D721Med (cell line): ENCODE measurements at regions not wholly inside any gene's neighbourhood (a gene's known extent, or its start where the extent isn't known, plus 50 kb on each side); places are given as distances from the start of the nearest gene placed in this dataset.
"Not testable (repeated sequence)": the region's sequence is repeated elsewhere in the genome, so short reads cannot be mapped to it uniquely, and the experiment has no call there.

ENCODE experiments used
- DNase-seq: peaks from one replicate; pipeline ENCODE4 v3.0.0; 2011; ENCODE audit warnings: low spot score; ENCODE audit not compliant: insufficient read length
- FAIRE-seq: peaks from 2 replicates; lab custom pipeline; 2011; peaks lifted over from hg19 to GRCh38; lab: Jason Lieb, UNC

DNA sequence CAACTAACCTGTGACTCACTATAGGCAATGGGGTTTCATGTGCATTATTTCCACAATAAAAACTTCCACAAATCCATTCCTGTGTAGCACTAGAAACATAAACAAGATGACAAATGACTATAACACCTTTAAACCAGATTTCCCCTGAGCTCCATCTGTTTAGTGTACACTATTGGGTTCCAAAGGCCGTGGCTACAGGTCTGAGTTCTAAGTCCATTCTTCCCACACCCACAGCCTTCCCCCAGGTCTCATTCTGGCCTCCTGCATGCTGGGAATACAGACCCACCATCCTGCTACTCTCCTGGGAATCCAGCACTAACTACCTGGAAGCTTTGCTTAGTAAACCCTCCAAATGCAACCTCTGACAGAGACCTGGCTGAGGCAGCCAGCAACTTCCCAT lies 460.2 kb downstream of the RPIA start:
- DNase-seq, FAIRE-seq: not testable (repeated sequence)

DNA sequence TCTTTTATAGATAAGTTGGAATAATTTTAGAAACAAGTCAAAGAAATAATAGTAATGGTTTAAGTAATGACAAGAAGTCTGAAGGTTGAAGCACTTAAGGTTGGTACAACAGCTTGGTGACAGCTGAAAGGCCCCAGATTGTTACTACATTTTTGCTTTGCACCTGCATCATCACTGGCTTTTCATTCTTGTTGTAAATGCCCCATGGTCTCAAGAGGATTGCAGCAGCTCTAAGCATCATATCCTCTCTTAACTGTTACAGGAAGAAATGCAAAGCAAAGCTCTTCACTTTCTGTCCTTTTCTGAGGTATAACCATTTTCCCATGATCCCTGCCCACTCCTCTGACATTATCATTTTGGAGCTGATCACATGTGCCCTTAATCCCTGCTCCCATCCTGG lies 461.0 kb downstream of the RPIA start:
- DNase-seq, FAIRE-seq: not testable (repeated sequence)

DNA sequence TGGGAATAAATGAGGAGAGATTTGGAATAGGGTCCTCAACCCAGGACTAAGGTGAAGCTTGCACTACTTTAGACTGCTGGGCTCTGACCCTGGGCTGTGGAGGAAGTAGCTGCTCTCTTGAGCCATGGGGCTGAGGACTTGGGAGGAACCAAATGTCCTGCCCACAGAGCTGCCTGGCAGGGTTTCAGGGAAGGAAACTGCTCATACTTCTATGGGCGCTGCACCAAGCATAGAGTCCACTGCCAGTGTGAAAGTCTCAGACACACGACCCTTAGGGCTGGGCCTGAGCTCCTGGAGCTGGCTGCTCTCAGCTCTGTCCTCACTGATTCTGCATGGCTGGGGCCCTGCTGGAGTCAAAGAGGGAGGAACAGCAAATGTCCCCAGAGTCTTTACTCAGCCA lies 461.7 kb downstream of the RPIA start:
- FAIRE-seq, DNase-seq: not testable (repeated sequence)

DNA sequence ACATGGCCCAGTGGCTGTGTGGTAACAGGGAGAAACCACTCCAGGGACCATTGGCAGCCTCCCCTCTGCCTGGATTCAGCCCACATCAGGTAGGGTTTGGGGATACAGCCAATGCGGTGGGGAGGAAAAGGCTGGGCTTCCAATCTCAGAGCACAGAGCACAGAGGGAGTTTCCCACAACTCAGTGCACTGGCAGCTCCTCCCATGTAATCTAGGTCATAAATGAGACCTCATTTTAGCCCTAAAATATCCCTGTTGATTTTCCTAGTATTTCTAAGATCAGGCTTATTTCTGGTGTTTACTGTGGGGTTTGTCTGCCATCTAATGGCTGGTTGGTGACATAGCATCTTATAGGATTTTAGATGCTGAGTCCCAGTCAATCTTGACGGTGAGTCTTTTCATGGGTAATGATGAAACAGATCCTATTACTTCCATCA lies 462.8 kb downstream of the RPIA start:
- FAIRE-seq: not testable (repeated sequence)

DNA sequence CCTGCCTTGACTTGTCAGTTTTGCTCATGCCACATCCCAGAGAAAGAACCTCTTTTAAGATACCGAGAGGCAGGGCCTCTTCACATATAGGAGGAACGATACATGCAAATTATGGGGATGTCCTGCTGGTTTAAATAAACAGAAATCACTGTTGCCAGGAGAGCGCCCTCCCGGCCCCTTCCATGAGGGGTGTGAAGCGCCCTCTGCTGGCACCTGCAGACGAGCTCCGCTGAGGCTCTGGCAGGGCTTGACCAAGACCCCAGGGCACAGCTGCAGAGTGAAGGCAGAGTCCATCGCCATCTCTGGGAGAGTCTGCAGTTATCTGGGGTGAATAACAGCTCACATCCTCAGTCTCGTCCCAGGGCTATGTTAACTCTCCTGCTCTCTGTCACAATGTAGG lies 468.8 kb downstream of the RPIA start:
- FAIRE-seq, DNase-seq: not testable (repeated sequence)

More for the DNA sequence above, 462.8 kb downstream of the RPIA start:
- not testable (repeated sequence) for DNase-seq

DNA sequence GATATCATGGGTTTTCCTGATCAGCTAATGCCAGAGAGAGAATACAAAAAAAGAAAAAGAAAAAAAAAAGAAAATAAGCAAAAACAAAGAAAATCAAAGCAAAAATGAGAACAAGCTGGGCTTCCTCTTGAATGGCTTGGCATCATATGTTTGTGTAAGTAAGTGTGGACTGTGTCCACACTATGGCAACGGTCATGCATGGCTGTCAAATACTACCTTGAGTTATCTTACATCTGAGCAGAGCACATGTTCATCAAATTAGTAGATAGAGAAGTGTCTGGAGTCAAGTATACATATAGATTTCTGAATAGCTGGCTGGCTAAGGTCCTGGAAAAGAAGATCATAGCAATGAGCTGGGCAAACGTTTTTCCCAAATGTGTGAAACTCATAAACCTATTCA lies 470.2 kb downstream of the RPIA start:
- not testable (repeated sequence) for FAIRE-seq, DNase-seq

DNA sequence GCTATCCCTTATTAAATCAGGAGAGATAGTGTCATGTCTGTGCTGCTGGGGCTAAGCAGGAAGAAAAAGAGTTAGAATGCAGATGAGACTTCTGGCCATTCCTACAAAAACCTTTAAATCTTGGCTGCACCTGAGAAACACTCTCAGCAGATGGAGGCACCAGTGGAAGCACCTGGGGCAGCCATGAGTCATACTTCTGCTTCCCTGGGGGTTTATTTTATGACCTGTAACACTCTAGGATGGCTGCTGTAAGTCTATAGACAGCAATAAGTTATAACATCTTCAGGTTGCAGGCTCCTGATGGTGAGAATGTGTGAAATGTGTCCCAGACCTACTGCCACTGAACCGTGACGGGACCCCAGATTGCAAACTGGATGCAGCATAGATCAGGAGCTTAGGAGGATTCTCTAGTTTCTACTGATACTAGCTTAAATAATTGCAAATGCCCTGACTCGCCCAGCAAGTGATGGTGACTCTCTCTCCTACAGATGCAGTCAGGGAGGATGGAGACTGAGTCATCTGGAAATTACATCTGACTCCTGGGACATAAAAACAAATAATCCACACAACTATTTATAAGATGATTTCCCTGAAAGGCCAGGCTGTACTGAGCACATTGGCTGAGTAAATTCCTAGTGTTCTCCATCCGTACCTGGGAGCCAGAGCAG lies 479.2 kb downstream of the RPIA start:
- not testable (repeated sequence) for DNase-seq, FAIRE-seq

DNA sequence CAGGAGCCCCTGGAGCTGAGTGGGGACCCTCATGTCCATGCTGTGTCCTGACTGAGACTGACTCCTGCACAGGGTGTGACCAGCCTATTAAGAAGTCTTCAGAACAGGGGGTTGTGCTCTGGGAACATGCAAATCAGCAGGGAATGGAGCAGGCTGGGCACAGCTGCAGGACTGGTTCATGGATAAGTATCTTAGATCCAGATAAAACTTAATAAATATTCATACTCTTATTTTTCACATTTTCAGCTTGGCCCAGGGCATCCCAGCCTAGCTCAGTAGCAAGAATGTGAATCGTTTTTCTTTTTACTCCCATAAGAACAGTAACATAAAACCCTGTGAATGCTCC lies 479.7 kb downstream of the RPIA start:
- not testable (repeated sequence) for DNase-seq, FAIRE-seq

DNA sequence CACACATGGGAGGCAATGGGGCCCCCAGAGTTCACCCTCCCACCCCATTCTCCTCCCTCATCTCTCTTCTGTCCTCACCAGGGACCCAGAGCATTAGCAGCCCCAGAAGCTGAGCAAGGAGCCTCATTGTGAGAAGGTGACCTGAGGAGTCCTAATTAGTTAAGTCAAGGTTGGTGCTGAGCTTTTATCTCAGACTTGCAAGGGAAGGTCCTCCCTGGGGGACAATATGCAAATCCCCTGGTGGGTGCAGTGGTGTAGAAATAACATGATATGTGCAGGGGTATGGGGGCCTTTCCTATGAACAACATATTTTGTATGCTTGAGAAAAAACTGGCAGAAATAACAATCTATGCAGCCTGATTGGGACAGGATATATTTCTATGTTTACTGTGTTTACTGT lies 485.5 kb downstream of the RPIA start:
- not testable (repeated sequence) for FAIRE-seq, DNase-seq

DNA sequence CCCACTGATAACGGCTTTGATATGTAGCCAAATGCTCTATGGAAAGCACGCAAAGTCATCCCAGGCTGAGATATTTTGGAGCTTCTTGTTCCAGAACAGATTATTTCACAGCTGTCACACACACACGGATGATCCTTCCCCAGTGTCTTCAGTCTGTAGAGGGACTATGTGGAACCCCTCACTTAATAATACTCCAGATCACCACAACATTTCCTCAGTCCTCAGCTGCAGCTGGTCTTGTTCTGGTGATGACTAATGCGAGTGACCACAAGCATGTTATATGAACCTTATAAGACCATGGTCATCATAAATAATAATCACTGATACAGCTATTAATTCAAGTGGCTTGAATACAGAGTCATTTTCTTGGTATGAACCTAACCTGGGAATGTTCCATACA lies 490.7 kb downstream of the RPIA start:
- not testable (repeated sequence) for DNase-seq, FAIRE-seq

DNA sequence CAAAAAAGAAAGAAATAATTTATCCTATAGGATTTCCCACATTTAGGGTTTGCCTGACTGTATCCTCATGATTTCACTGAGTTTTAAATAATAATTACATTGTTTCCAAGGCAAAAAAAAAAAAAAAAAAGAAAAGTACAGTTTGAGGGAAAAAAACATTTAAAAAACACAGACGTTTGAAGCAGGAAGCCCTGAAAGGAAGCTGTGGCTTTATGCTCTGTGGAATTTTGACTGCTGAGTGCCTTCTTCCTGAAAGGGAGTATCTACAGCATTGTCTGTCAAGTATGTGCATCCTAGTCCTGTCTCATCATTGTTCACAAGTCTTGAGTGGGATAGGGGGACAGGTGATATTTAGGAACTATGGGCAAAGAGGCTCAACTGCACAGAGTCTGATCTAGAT lies 493.3 kb downstream of the RPIA start:
- FAIRE-seq, DNase-seq: not testable (repeated sequence)

DNA sequence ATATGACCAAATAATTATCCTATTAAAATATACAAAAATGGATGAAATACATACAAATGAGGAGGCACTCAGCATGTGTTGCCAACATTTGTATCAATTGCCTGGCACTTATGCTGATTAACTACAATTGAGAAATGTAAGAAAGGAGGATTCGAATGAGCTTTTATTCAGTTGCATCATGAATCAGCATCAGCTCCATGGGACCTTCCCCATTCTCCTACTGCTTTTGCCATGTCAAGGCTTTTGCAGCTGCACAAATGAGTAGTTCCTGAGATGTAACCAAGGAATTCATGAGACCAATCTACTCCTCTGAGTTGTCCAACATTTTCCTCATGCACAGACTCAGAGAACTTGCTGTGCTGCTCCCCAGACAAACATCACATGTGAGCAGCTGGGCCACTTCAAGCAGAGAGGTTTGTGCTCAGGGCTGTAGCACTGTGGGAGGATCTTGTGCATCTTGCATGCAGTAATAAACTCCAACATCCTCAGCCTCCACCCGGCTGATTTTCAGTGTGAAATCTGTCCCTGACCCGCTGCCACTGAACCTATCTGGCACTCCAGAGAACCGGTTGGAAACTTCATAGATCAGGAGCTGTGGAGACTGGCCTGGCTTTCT lies 504.3 kb downstream of the RPIA start:
- DNase-seq, FAIRE-seq: not testable (repeated sequence)

DNA sequence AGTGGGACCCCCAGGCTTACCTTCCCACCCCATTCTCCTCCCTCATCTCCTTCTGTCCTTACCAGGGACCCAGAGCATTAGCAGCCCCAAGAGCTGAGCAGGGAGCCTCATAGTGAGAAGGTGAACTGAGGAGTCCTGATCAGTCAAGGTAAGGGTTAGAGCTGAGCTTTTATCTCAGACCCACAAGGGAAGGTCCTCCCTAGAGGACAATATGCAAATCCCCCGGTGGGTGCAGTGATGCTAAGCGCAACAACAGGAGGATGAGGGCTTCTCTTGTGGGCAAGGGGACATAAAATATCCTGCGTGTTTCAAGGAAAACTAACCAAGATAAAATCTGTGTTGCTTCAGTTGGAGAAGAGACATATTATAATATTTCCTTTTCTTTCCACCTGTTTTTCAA lies 505.2 kb downstream of the RPIA start:
- not testable (repeated sequence) for FAIRE-seq, DNase-seq

DNA sequence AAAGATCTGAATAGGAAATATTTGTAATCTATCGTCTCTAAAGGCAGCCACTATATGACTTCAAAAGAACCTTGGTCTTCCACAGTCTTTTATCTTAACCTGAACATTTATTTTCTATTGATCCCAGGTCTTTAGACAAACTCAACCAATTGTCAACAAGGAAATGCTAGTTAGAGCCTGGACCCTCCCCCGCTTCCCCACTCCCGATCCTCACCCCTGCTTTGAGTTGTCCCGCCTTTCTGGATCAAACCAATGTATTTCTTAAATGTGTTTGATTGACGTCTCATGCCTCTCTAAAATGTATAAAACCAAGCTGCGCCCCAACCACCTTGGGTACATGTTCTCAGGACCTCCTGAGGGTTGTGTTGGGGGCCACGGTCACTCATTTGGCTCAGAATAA lies 506.6 kb downstream of the RPIA start:
- not testable (repeated sequence) for DNase-seq, FAIRE-seq

DNA sequence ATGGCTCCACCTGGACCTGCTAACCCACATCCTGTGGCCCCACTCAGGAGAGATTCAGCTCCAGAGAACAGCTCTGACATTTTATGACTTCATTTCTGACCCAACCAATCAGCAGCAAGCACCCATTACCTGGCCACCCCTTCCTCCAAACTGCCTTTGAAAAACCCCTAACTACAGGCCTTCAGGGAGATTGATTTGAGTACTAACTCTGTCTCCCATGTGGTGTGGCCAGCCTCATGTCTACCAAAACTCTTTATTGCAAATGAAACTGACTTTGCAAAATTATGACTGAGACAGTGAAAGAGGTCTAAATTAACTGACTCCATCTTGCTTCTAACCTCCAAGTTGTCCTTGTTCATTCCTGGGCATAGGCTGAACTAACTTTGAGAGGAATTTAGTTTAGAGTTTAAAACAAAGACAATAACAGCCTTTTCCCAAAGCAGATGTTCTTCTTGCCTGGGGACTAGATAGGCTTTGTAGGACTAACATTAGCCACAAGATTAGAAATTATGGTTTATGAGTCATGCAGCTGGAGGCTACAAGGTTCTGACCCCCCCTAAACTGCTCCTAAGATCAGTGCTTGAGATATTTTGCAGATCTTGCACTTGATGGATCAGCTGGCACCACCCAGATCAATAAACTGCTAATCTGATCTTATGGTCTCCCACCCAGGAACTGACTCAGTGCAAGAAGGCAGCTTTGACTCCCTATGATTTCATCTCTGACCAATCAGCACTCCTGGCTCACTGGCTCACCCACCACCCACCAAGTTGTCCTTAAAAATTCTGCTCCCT lies 508.2 kb downstream of the RPIA start:
- DNase-seq, FAIRE-seq: not testable (repeated sequence)

DNA sequence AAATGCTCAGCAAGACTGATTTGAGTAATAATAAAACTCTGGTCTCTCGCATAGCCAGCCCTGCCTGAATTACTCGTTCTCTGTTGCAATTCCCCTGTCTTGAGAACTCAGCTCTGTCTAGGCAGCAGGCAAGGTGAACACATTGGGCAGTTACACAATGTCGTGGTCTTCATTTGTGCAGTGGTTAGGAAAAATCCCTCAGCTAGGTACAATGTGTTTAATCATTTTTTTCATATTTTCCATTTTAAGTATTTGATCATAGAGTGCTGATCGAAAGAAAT lies 508.7 kb downstream of the RPIA start:
- not testable (repeated sequence) for FAIRE-seq, DNase-seq

DNA sequence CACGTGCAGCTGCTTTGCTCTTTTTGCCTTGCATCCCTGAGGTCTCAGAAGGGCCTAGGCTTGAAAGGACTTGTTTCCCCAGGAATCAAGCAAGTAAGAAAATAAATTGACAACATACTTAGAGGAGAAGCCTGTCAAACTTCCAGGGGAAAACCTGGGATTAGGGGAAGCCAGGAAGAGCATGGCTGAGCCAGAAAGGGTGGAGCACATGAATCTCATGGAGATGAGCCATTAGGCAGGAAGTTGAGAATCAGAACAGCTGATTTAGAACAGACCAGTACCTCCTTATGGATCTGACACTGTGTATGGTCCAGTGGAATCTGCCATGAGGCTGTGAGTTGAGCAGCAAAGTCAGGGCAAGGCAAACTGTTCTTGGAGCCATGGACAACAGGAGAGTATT lies 511.0 kb downstream of the RPIA start:
- FAIRE-seq: not testable (repeated sequence)

More for the DNA sequence above, 511.0 kb downstream of the RPIA start:
- DNase-seq: not testable (repeated sequence)
